Brain microvascular endothelial cell (primary cell): ENCODE measurements at regions not wholly inside any gene's neighbourhood (a gene's known extent, or its start where the extent isn't known, plus 50 kb on each side); places are given as distances from the start of the nearest gene placed in this dataset.

Source experiments
- DNase-seq: peaks from one replicate; pipeline ENCODE4 v3.0.0-alpha.2; 2020
- H3K27ac ChIP-seq: fragments of 250-450 bp; sonication (Bioruptor Pico); 2 replicates; pipeline ENCODE4 v1.5.1; 2020; ENCODE audit warnings: mild to moderate bottlenecking, moderate library complexity
- H3K27me3 ChIP-seq: fragments of 250-450 bp; sonication (Bioruptor Pico); replicated peaks from 2 replicates; pipeline ENCODE4 v1.5.1; 2020; ENCODE audit warnings: mild to moderate bottlenecking
- H3K36me3 ChIP-seq: fragments of 250-450 bp; sonication (Bioruptor Pico); replicated peaks from 2 replicates; pipeline ENCODE4 v1.5.1; 2020; ENCODE audit warnings: mild to moderate bottlenecking
- H3K4me3 ChIP-seq: 2 replicates; pipeline ENCODE4 v1.5.1; 2011; ENCODE audit warnings: low read depth, mild to moderate bottlenecking, control low read depth, low read length, moderate library complexity
- CTCF ChIP-seq: IDR thresholded peaks from 2 replicates; pipeline ENCODE4 v1.5.1; 2011; ENCODE audit warnings: low read depth, mild to moderate bottlenecking, moderate library complexity, low read length, control low read depth, inconsistent platforms; ENCODE audit errors: missing control alignments
- in situ Hi-C: cut with HindIII; loops from 2 replicates; pipeline ENCODE4 v1.10.0; 2017; ENCODE audit warnings: low sequenced_read_pairs, low pct_ligation_motif_present

GRCh38 chr3:180092889-180093288 lies 56.2 kb upstream of the PEX5L start:
- in situ Hi-C loops, result no loop called here
- no peaks in the 10 kb centered on the region for H3K36me3 ChIP-seq
- H3K27me3 ChIP-seq, result no peaks in the 10 kb centered on the region
- H3K4me3 ChIP-seq, result no peak overlapping the region
- TF ChIP-seq CTCF, result no peak
- no peak for DNase-seq
- no peak overlapping the region for H3K27ac ChIP-seq

- in situ Hi-C loops, result no loop called here
- no peak for TF ChIP-seq CTCF
- H3K4me3 ChIP-seq, result no peak overlapping the region
- no peaks in the 10 kb centered on the region for H3K27me3 ChIP-seq
- DNase-seq, result no peak
- no peak overlapping the region for H3K27ac ChIP-seq
- H3K36me3 ChIP-seq, result no peaks in the 10 kb centered on the region
These were observed 56.8 kb upstream of the PEX5L start for GRCh38 chr3:180093535-180093934.

GRCh38 chr3:180097626-180098025 lies 60.9 kb upstream of the PEX5L start:
- Histone ChIP-seq H3K4me3 (no peak overlapping the region), H3K27me3 (no peaks in the 10 kb centered on the region), H3K27ac (no peak overlapping the region), H3K36me3 (no peaks in the 10 kb centered on the region)
- in situ Hi-C loops, result no loop called here
- TF ChIP-seq CTCF, result no peak
- no peak for DNase-seq

- Histone ChIP-seq H3K27ac (no peak overlapping the region), H3K27me3 (no peaks in the 10 kb centered on the region), H3K4me3 (no peak overlapping the region), H3K36me3 (no peaks in the 10 kb centered on the region)
- TF ChIP-seq CTCF, result no peak
- in situ Hi-C loops, result no loop called here
- no peak for DNase-seq
These were observed 65.4 kb upstream of the PEX5L start for GRCh38 chr3:180102134-180102533.

GRCh38 chr3:180102604-180103003 lies 65.9 kb upstream of the PEX5L start:
- Histone ChIP-seq H3K4me3 (no peak overlapping the region), H3K36me3 (no peaks in the 10 kb centered on the region), H3K27ac (no peak overlapping the region), H3K27me3 (no peaks in the 10 kb centered on the region)
- no peak for DNase-seq
- TF ChIP-seq CTCF, result no peak
- in situ Hi-C loops, result no loop called here

GRCh38 chr3:180116203-180116602 lies 79.5 kb upstream of the PEX5L start:
- no peak for TF ChIP-seq CTCF
- Histone ChIP-seq H3K27ac (no peak overlapping the region), H3K36me3 (no peaks in the 10 kb centered on the region), H3K4me3 (no peak overlapping the region), H3K27me3 (no peaks in the 10 kb centered on the region)
- DNase-seq, result no peak
- in situ Hi-C loops, result no loop called here
